ENCODE measurements at regions not wholly inside any gene's neighbourhood (a gene's known extent, or its start where the extent isn't known, plus 50 kb on each side); places are given as distances from the start of the nearest gene placed in this dataset.

DNA sequence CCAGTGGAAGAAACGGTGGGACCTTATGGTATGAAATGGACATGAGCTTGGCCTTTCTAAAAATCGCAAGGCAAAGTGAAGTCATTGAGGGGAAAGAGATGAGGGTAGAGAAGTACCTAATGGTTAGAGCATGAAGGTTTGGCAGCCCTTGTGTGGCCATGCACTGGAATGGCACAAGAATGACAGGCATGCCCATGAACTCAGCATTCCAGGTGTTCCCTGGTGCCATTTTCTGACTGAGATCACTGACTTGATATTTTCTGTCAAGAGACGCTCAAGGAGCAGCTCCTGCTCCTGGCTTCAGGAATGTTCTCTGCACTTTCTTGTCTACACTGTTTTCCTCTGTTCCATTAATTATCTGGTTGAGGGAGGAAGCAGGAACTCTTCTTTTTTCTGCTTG is 225.0 kb upstream of the SLC10A2 start:
- ChIA-PET CTCF (ENCODE audit: partially characterized antibody) (interaction anchor here (1.0 to 1.2 kb wide), 4 partner anchors 13 to 1911 kb away, joined by 3 to 5 read pairs (median 3); no protein-coding TSS in a partner anchor), POLR2A (ENCODE audit: partially characterized antibody) (interaction anchor here (1.5 kb wide), 1 partner anchor 8 kb away, joined by 4 read pairs; no protein-coding TSS in a partner anchor)
- WGBS, 2 experiments (ENCODE audit: extremely low coverage in 1 of 2, insufficient coverage in 1 of 2, insufficient read length in 1 of 2, insufficient replicate concordance in 2 of 2, low coverage in 1 of 2, low lambda C conversion rate in 2 of 2, missing lambda C conversion rate in 1 of 2) = 95% methylated on average over 3 of the region's 3 CpGs; no CpG with 5 or more reads in 1 of the 2 experiments
- Histone ChIP-seq H3K4me1 (replicated peaks in 1 of 4; ENCODE audit: control insufficient read depth in 3 of 4, insufficient read depth in 4 of 4, low read length in 3 of 4) (peaks cover 0 to 4% (median 1%) of the 10 kb centered on the region in 4 experiments; a peak in 3 of 7 replicates), H2AK5ac (ENCODE audit: low read depth, low read length) (no peak overlapping the region), H2BK12ac (ENCODE audit: low read depth, low read length) (no peak overlapping the region), H3K18ac (ENCODE audit: extremely low read depth, low read length) (no peak overlapping the region; the same call in 1 of the 2 replicates), H3K4me3 (ENCODE audit: extremely low read depth in 1 of 4, insufficient read depth in 2 of 4, low read depth in 3 of 4, low read length in 4 of 4) (no peak overlapping the region), H3K4me2 (ENCODE audit: insufficient read depth in 1 of 2, low read depth in 2 of 2, low read length in 2 of 2) (no peak overlapping the region), H2BK5ac (ENCODE audit: low read depth, low read length) (no peak overlapping the region), H3K56ac (replicated peaks; ENCODE audit: insufficient read length, low read depth, low read length) (no peak overlapping the region), H2AFZ (ENCODE audit: low read length) (peak overlapping the region; percentile 26; the same call in 1 of the 2 replicates), H3K9ac (replicated peaks in 1 of 4; ENCODE audit: extremely low read depth in 1 of 4, low read depth in 3 of 4, low read length in 3 of 4) (no peak overlapping the region), H3K9me3 (ENCODE audit: insufficient read depth in 2 of 2, low read depth in 1 of 2, low read length in 1 of 2) (no peaks in the 10 kb centered on the region), H4K8ac (ENCODE audit: extremely low read depth, insufficient read depth, low read length) (no peak overlapping the region), H3K23ac (ENCODE audit: insufficient read length) (no peak overlapping the region), H4K91ac (replicated peaks; ENCODE audit: insufficient read length, low read length) (no peak overlapping the region), H3K79me2 (ENCODE audit: control insufficient read depth in 1 of 2, insufficient read depth in 2 of 2, low read length in 2 of 2) (no peaks in the 10 kb centered on the region), H3K27me3 (replicated peaks in 1 of 4; ENCODE audit: control insufficient read depth in 3 of 4, extremely low read depth in 1 of 4, insufficient read depth in 3 of 4, low read length in 3 of 4) (no peaks in the 10 kb centered on the region), H3K27ac (ENCODE audit: low read depth, low read length) (no peak overlapping the region), H4K20me1 (replicated peaks in 1 of 2; ENCODE audit: control insufficient read depth in 1 of 2, insufficient read depth in 2 of 2, low read length in 2 of 2) (no peaks in the 10 kb centered on the region), H3K14ac (ENCODE audit: insufficient read length) (no peak overlapping the region), H3K79me1 (ENCODE audit: low read depth, low read length) (no peaks in the 10 kb centered on the region), H3K36me3 (ENCODE audit: control insufficient read depth in 2 of 4, insufficient read depth in 4 of 4, low read length in 3 of 4) (no peaks in the 10 kb centered on the region), H2BK120ac (replicated peaks; ENCODE audit: low read depth, low read length) (no peak overlapping the region), H2BK15ac (ENCODE audit: low read length) (no peak overlapping the region), H3K23me2 (ENCODE audit: low read depth, low read length) (no peaks in the 10 kb centered on the region), H3K4ac (replicated peaks; ENCODE audit: insufficient read length, low read depth, low read length) (no peak overlapping the region), H2BK20ac (ENCODE audit: low read length) (no peak overlapping the region), H4K5ac (ENCODE audit: insufficient read length, low read depth, low read length) (no peak overlapping the region)
- FAIRE-seq = no peak
- no peak for DNase-seq (ENCODE audit: low read depth in 1 of 2, low spot score in 2 of 2)
- TF ChIP-seq SRF (IDR thresholded peaks at IDR 0.05; ENCODE audit: low read depth, low read length) (no peak), KDM4A (IDR thresholded peaks at IDR 0.05; ENCODE audit: low read depth, low read length, severe bottlenecking) (no peak), EGR1 (IDR thresholded peaks at IDR 0.05; ENCODE audit: borderline replicate concordance, low read depth, low read length) (no peak), MAFK (IDR thresholded peaks at IDR 0.05; ENCODE audit: low read depth, low read length) (no peak), SAP30 (IDR thresholded peaks at IDR 0.05; ENCODE audit: insufficient read depth, insufficient replicate concordance, low read length) (no peak), BACH1 (IDR thresholded peaks at IDR 0.05; ENCODE audit: low read length) (no peak), POLR2A (IDR thresholded peaks at IDR 0.05; ENCODE audit: control extremely low read depth in 1 of 2, low read depth in 2 of 2, low read length in 2 of 2) (no peak), EP300 (IDR thresholded peaks at IDR 0.05; ENCODE audit: borderline replicate concordance in 1 of 2, low read depth in 2 of 2, low read length in 2 of 2) (no peak), ASH2L (IDR thresholded peaks at IDR 0.05; ENCODE audit: low read length) (no peak), NANOG (IDR thresholded peaks at IDR 0.05; ENCODE audit: insufficient read depth, low read depth, low read length, poor library complexity, severe bottlenecking) (no peak), POLR2AphosphoS5 (IDR thresholded peaks at IDR 0.05; ENCODE audit: low read depth, low read length) (no peak), TAF1 (IDR thresholded peaks at IDR 0.05; ENCODE audit: low read depth, low read length) (no peak), SP1 (IDR thresholded peaks at IDR 0.05; ENCODE audit: low read depth, low read length) (no peak), RBBP5 (IDR thresholded peaks at IDR 0.05; ENCODE audit: borderline replicate concordance, low read depth, low read length) (no peak)
- TF ChIP-seq, protein P1, sequence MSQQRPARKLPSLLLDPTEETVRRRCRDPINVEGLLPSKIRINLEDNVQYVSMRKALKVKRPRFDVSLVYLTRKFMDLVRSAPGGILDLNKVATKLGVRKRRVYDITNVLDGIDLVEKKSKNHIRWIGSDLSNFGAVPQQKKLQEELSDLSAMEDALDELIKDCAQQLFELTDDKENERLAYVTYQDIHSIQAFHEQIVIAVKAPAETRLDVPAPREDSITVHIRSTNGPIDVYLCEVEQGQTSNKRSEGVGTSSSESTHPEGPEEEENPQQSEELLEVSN (IDR thresholded peaks at IDR 0.05) = no peak
